ENCODE measurements at regions not wholly inside any gene's neighbourhood (a gene's known extent, or its start where the extent isn't known, plus 50 kb on each side); places are given as distances from the start of the nearest gene placed in this dataset.

- Histone ChIP-seq H3K9me3 (ENCODE audit: control insufficient read depth in 2 of 3, insufficient read depth in 1 of 3, low read length in 3 of 3) (no peaks in the 10 kb centered on the region), H3K4me1 (ENCODE audit: control insufficient read depth in 2 of 3, insufficient read depth in 2 of 3, low read depth in 1 of 3, low read length in 3 of 3) (no peaks in the 10 kb centered on the region), H3K9ac (ENCODE audit: low read length in 3 of 3) (no peak overlapping the region), H3K27ac (ENCODE audit: low read depth in 2 of 2, low read length in 2 of 2) (no peak overlapping the region), H3K4me3 (ENCODE audit: low read length in 3 of 3) (no peak overlapping the region), H3K27me3 (ENCODE audit: control insufficient read depth, insufficient read depth, low read length) (no peaks in the 10 kb centered on the region), H3K36me3 (ENCODE audit: control insufficient read depth in 2 of 3, insufficient read depth in 3 of 3, low read length in 3 of 3) (no peaks in the 10 kb centered on the region)
- intact Hi-C loops (cut with DNase I) = no loop called here
- no peak for FAIRE-seq
- peak in 3 of 5 donors; percentile 11 to 28 (median 12) for DNase-seq
- TF ChIP-seq, protein P1, sequence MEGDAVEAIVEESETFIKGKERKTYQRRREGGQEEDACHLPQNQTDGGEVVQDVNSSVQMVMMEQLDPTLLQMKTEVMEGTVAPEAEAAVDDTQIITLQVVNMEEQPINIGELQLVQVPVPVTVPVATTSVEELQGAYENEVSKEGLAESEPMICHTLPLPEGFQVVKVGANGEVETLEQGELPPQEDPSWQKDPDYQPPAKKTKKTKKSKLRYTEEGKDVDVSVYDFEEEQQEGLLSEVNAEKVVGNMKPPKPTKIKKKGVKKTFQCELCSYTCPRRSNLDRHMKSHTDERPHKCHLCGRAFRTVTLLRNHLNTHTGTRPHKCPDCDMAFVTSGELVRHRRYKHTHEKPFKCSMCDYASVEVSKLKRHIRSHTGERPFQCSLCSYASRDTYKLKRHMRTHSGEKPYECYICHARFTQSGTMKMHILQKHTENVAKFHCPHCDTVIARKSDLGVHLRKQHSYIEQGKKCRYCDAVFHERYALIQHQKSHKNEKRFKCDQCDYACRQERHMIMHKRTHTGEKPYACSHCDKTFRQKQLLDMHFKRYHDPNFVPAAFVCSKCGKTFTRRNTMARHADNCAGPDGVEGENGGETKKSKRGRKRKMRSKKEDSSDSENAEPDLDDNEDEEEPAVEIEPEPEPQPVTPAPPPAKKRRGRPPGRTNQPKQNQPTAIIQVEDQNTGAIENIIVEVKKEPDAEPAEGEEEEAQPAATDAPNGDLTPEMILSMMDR (IDR thresholded peaks at IDR 0.05; ENCODE audit: borderline replicate concordance, extremely low read depth, insufficient read depth) = no peak
Measured at GRCh38 chr16:5460701-5461100, 363.1 kb upstream of the EEF2KMT start.

DNA sequence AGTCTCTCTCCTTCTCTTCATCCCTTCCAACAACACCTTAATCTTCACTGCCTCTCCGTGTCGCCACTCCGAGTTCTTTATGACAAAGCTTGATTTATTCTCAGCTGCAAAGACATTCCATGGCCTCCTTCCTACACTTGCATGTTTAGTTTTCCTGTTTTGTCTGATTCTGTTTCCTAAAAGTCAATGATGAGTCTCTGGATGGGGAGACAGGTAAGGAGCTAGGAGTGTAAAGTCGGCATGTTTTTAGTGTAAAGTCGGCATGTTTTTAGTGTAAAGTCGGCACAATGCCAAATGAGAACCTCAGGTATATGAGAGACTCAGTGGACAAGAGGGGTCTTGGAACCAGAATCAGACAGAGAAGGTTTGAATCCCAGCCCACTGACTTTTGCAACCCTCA, 362.3 kb upstream of the EEF2KMT start:
- DNase-seq = no peak
- H3K27me3 ChIP-seq (ENCODE audit: control insufficient read depth, insufficient read depth, low read length) = no peaks in the 10 kb centered on the region
- intact Hi-C loops (cut with DNase I) = no loop called here
- FAIRE-seq = no peak
- no peak overlapping the region for H3K9ac ChIP-seq (ENCODE audit: low read length in 3 of 3)
- no peak overlapping the region for H3K4me3 ChIP-seq (ENCODE audit: low read length in 3 of 3)
- H3K36me3 ChIP-seq (ENCODE audit: control insufficient read depth in 2 of 3, insufficient read depth in 3 of 3, low read length in 3 of 3) = no peaks in the 10 kb centered on the region
- no peaks in the 10 kb centered on the region for H3K9me3 ChIP-seq (ENCODE audit: control insufficient read depth in 2 of 3, insufficient read depth in 1 of 3, low read length in 3 of 3)
- TF ChIP-seq, protein P1 (IDR thresholded peaks at IDR 0.05; ENCODE audit: borderline replicate concordance, extremely low read depth, insufficient read depth) = no peak
- H3K27ac ChIP-seq (ENCODE audit: low read depth in 2 of 2, low read length in 2 of 2) = no peak overlapping the region
- no peaks in the 10 kb centered on the region for H3K4me1 ChIP-seq (ENCODE audit: control insufficient read depth in 2 of 3, insufficient read depth in 2 of 3, low read depth in 1 of 3, low read length in 3 of 3)

- no peak for FAIRE-seq
- H3K9ac ChIP-seq (ENCODE audit: low read length in 3 of 3) = no peak overlapping the region
- no peaks in the 10 kb centered on the region for H3K4me1 ChIP-seq (ENCODE audit: control insufficient read depth in 2 of 3, insufficient read depth in 2 of 3, low read depth in 1 of 3, low read length in 3 of 3)
- intact Hi-C loops (cut with DNase I) = no loop called here
- H3K27ac ChIP-seq (ENCODE audit: low read depth in 2 of 2, low read length in 2 of 2) = no peak overlapping the region
- no peak for DNase-seq
- no peaks in the 10 kb centered on the region for H3K36me3 ChIP-seq (ENCODE audit: control insufficient read depth in 2 of 3, insufficient read depth in 3 of 3, low read length in 3 of 3)
- TF ChIP-seq, protein P1 (IDR thresholded peaks at IDR 0.05; ENCODE audit: borderline replicate concordance, extremely low read depth, insufficient read depth) = no peak
- no peaks in the 10 kb centered on the region for H3K27me3 ChIP-seq (ENCODE audit: control insufficient read depth, insufficient read depth, low read length)
- H3K4me3 ChIP-seq (ENCODE audit: low read length in 3 of 3) = no peak overlapping the region
- no peaks in the 10 kb centered on the region for H3K9me3 ChIP-seq (ENCODE audit: control insufficient read depth in 2 of 3, insufficient read depth in 1 of 3, low read length in 3 of 3)
Measured at GRCh38 chr16:5455110-5455509, 357.5 kb upstream of the EEF2KMT start.

DNA sequence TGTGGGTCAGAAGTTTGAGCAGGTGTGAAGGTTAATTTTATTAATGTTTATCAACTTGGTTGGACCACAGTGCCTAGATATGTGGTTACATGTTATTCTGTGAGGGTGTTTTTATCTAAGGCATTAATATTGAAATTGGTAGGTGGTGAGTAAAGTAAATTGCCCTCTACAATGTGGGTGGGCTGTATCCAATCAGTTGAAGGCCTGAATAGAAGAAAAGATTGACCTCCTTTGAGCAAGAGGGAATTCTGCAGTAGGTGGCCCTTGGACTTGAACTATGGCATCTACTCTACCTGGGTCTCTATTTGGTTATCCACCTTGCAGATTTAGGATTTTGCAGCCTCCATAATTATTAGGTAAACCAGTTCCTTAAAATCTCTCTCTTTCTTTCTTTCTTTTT, 356.8 kb upstream of the EEF2KMT start:
- Histone ChIP-seq H3K27me3 (ENCODE audit: control insufficient read depth, insufficient read depth, low read length) (no peaks in the 10 kb centered on the region), H3K36me3 (ENCODE audit: control insufficient read depth in 2 of 3, insufficient read depth in 3 of 3, low read length in 3 of 3) (no peaks in the 10 kb centered on the region), H3K4me1 (ENCODE audit: control insufficient read depth in 2 of 3, insufficient read depth in 2 of 3, low read depth in 1 of 3, low read length in 3 of 3) (no peaks in the 10 kb centered on the region), H3K27ac (ENCODE audit: low read depth in 2 of 2, low read length in 2 of 2) (no peak overlapping the region), H3K4me3 (ENCODE audit: low read length in 3 of 3) (no peak overlapping the region), H3K9ac (ENCODE audit: low read length in 3 of 3) (no peak overlapping the region), H3K9me3 (ENCODE audit: control insufficient read depth in 2 of 3, insufficient read depth in 1 of 3, low read length in 3 of 3) (no peaks in the 10 kb centered on the region)
- FAIRE-seq = no peak
- DNase-seq = no peak
- TF ChIP-seq, protein P1 (IDR thresholded peaks at IDR 0.05; ENCODE audit: borderline replicate concordance, extremely low read depth, insufficient read depth) = no peak
- intact Hi-C loops (cut with DNase I) = no loop called here
